ENCODE measurements at regions not wholly inside any gene's neighbourhood (a gene's known extent, or its start where the extent isn't known, plus 50 kb on each side); places are given as distances from the start of the nearest gene placed in this dataset.

- no peak for TF ChIP-seq CTCF (IDR thresholded peaks at IDR 0.05)
- no peak for TF ChIP-seq POLR2A (IDR thresholded peaks at IDR 0.05)
Observed at GRCh38 chr21:14734191-14734590, 188.1 kb upstream of the SAMSN1 start.
